ENCODE measurements at regions not wholly inside any gene's neighbourhood (a gene's known extent, or its start where the extent isn't known, plus 50 kb on each side); places are given as distances from the start of the nearest gene placed in this dataset.

DNA sequence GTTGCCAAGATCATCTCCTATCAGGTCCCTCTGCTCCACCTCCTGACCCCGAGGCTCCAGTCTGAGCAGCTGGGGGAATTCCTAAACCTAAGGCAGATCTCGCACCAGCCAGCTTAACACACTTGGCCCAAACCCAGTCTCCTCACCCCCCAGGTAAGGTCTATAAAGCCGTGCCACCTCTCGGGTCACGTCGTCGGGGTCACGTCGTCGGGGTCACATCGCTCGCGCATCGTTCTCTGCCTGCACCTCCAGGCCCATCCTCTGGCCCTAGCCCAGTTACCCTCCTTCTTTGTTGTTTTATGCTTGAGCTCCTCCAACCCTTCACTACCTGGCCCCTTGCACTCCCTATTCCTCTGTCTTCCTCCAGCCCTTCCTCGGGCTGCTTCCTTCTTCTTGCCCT, 77.2 kb downstream of the CTSL start:
- H3K27ac ChIP-seq: no peak overlapping the region
- H3K4me3 ChIP-seq: no peak overlapping the region
- TF ChIP-seq, protein P1, sequence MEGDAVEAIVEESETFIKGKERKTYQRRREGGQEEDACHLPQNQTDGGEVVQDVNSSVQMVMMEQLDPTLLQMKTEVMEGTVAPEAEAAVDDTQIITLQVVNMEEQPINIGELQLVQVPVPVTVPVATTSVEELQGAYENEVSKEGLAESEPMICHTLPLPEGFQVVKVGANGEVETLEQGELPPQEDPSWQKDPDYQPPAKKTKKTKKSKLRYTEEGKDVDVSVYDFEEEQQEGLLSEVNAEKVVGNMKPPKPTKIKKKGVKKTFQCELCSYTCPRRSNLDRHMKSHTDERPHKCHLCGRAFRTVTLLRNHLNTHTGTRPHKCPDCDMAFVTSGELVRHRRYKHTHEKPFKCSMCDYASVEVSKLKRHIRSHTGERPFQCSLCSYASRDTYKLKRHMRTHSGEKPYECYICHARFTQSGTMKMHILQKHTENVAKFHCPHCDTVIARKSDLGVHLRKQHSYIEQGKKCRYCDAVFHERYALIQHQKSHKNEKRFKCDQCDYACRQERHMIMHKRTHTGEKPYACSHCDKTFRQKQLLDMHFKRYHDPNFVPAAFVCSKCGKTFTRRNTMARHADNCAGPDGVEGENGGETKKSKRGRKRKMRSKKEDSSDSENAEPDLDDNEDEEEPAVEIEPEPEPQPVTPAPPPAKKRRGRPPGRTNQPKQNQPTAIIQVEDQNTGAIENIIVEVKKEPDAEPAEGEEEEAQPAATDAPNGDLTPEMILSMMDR (IDR thresholded peaks at IDR 0.05): no peak
- no peak for DNase-seq (ENCODE audit: low spot score)

DNA sequence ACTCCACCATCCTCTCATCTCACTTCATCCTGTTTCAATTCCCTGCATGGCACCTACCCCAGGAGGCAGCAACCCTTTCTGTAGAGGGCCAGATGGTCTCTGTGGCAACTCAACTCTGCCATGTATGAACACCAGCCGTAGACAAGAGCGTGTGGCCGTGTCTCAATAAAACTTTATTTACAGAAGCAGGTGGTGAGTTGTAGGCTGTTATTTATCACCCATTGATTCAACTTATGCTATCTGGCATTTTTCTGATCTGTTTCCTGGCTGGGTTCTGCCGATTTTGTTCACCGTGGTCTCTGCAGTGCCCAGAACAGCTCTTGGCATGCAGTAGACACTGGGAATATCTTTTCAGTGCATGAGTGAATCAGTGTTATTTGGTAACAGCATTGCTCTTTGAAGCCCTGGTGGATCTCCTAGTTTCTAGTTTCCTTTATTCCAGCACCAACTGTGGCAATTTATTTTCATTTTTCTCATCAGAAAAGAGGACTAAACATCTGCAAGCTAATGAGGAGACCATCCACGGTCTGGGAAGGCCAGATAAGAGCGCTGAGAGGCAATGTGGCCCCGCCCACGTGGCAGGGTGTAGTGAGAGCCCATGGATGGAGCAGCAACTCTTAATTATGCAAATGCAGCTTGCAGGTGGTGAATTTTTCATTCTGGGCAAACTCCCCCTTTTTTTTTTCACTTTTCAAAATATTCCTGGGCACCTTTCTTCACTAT, 77.9 kb downstream of the CTSL start:
- TF ChIP-seq, protein P1 (IDR thresholded peaks at IDR 0.05): no peak

DNA sequence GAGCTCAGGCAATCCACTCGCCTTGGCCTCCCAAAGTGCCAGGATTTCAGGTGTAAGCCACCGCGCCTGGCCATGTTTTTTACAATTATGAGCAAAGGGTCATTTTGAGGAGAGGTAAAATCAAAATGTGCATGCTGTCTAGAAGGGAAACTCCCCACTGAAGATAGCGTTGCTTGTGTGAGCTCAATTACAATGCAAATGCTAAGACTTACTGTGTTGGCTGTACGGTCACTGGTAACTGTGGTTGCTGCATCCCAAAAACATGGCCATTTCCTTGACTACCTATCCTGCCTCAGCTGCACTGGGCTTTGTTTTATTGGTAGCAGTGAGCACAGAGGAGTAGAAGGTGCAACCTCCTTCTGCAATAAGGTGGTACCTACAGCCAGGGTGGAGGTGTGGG, 77.4 kb upstream of the SPATA31E1 start:
- TF ChIP-seq, protein P1 (IDR thresholded peaks at IDR 0.05): no peak

More for the DNA sequence above, 77.9 kb downstream of the CTSL start:
- H3K27ac ChIP-seq: no peak overlapping the region
- no peak overlapping the region for H3K4me3 ChIP-seq
- DNase-seq (ENCODE audit: low spot score): no peak

DNA sequence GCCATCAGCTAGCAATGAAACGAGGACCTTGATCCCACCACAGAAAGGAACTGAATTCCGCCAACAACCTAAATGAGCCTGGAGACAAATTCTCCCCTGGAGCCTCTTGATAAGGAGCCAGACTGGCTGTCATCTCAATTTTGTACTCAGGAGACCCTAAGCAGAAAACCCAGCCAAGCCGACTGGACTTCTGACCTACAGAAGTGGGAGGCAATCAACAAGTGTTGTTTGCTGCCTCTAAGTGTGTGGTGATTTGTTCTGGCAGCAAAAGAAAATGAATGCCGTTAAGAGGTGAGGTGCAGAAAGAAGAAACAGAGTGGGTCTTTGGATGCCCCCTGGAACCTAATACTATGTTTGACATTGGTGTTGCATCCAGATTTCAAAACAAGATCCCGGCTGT, 72.7 kb upstream of the SPATA31E1 start:
- TF ChIP-seq, protein P1 (IDR thresholded peaks at IDR 0.05): no peak
- Histone ChIP-seq H3K27ac (no peak overlapping the region), H3K4me3 (no peak overlapping the region)
- no peak for DNase-seq (ENCODE audit: low spot score)

More for the DNA sequence above, 77.4 kb upstream of the SPATA31E1 start:
- H3K27ac ChIP-seq: no peak overlapping the region
- H3K4me3 ChIP-seq: no peak overlapping the region
- no peak for DNase-seq (ENCODE audit: low spot score)

DNA sequence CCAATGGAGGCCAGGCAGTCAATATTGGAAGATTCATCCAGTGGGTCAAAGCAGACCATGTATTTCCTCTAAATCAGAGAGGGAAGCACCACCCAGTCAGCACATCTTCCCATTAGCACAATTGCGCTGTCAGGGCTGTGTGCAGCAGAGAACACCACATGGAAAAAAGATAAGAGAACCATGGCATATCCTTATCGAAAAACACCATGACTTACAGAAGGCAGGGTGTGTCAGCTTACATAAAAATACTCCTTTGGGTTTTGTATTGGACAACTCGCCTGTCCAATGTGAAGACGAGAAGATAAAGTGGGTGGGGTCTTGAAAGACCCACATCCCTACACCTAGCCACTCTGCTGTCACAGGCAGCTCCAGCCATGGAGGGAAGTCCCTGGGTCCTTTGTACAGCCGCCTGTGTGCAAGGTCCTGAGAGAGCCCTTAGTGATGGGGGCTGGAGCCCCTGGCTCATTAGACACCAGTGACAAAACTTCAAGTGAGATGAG, 71.9 kb upstream of the SPATA31E1 start:
- Histone ChIP-seq H3K27ac (no peak overlapping the region), H3K4me3 (no peak overlapping the region)
- TF ChIP-seq, protein P1 (IDR thresholded peaks at IDR 0.05): no peak
- no peak for DNase-seq (ENCODE audit: low spot score)

DNA sequence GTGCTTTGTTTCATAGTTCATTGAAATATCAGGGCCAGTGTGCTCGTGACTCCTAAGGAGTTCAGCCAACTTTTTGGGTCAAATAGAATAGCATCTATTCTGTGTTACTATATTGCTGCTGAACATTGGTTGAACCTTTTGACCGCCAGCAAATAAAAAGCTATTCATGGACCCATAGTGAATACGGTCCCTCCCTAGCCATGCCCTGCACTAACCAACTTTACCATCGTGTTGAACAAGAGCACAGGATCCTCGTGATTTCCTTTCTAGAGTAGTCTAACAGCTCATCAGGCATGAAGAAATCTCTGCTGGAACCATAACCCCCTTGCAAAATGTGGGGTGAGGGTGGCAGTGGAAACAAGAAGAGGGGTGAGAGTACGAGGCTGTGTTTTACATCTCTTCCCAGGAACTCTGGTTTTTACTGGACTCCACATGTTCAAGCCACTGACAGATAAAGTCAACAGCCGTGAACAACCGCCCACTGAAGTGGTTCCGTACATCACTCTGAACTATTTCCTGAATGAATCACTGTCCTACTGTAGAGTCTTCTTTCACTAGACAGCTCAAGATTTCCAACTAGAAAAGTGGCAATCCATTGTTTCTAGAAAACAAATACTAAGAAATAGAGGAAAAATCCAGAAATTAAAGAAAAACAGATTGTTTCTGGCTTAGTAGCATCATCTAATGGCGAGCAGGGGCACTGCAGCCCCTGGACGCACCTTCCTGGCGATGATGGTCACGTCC, 70.1 kb upstream of the SPATA31E1 start:
- TF ChIP-seq, protein P1 (IDR thresholded peaks at IDR 0.05): peak; percentile 77
- no peak for DNase-seq (ENCODE audit: low spot score)
- Histone ChIP-seq H3K4me3 (no peak overlapping the region), H3K27ac (no peak overlapping the region)
